Astrocyte (in vitro differentiated cells and primary cell): ENCODE measurements at regions not wholly inside any gene's neighbourhood (a gene's known extent, or its start where the extent isn't known, plus 50 kb on each side); places are given as distances from the start of the nearest gene placed in this dataset.

ENCODE experiments used
- EZH2 ChIP-seq: IDR thresholded peaks from 2 replicates; pipeline ENCODE4 v1.6.1; 2012; ENCODE audit warnings: mild to moderate bottlenecking, low read length, inconsistent platforms; ENCODE audit not compliant: insufficient read depth
- TF ChIP-seq, protein P1 (sequence below): IDR thresholded peaks from 2 replicates; pipeline ENCODE4 v1.5.1; 2011; ENCODE audit warnings: low read depth, mild to moderate bottlenecking, inconsistent platforms, low read length, moderate library complexity; ENCODE audit not compliant: insufficient read depth

DNA sequence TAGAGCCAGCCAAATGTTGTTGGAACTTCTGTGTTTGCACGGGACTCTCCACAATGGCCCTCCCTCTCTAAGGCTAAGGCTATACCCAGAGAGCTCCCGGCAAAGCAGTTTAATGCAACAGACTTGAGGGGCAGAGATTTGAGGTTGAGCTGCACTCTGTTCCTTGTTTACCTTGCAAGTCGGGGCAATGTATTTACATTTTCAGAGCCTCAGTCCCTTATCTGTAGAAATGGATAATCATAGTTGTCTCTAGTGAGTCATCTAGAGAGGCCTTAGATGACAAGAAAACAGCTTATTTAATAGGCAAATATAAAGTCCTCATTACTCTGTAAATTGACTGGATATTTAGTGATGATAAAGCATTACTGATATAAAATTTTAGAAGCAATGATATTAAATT lies 917.7 kb downstream of the MCTP2 start:
- TF ChIP-seq, protein P1, sequence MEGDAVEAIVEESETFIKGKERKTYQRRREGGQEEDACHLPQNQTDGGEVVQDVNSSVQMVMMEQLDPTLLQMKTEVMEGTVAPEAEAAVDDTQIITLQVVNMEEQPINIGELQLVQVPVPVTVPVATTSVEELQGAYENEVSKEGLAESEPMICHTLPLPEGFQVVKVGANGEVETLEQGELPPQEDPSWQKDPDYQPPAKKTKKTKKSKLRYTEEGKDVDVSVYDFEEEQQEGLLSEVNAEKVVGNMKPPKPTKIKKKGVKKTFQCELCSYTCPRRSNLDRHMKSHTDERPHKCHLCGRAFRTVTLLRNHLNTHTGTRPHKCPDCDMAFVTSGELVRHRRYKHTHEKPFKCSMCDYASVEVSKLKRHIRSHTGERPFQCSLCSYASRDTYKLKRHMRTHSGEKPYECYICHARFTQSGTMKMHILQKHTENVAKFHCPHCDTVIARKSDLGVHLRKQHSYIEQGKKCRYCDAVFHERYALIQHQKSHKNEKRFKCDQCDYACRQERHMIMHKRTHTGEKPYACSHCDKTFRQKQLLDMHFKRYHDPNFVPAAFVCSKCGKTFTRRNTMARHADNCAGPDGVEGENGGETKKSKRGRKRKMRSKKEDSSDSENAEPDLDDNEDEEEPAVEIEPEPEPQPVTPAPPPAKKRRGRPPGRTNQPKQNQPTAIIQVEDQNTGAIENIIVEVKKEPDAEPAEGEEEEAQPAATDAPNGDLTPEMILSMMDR, result no peak
- TF ChIP-seq EZH2, result no peak
